HepG2 (cell line): ENCODE measurements at regions not wholly inside any gene's neighbourhood (a gene's known extent, or its start where the extent isn't known, plus 50 kb on each side); places are given as distances from the start of the nearest gene placed in this dataset.

Experiments used
- ATAC-seq: fragments of 200-7000 bp; cut with Tn5 transposase; 3 replicates; pipeline ENCODE4 v1.9.1; 2020; ENCODE audit warnings: mild to moderate bottlenecking, moderate library complexity
- BruUV-seq: library from RNA; stranded (reverse); fragments of 400-500 nt; replicated peaks from 2 replicates; lab custom pipeline; 2021; lab: Mats Ljungman, UMichigan
- CTCF ChIA-PET: fragments of 300-600 bp; formaldehyde crosslinking; extraction: SDS; loops from one replicate; lab custom pipeline; 2021; ENCODE audit warnings: low total read pairs, inconsistent platforms, low intra/inter-chr PET ratio; lab: Yijun Ruan, JAX
- POLR2A ChIA-PET: fragments of 350-600 bp; sonication (Branson Sonifier 250); formaldehyde crosslinking; loops from one replicate; lab custom pipeline; 2020; ENCODE audit warnings: antibody characterized with exemption, inconsistent platforms; lab: Yijun Ruan, JAX
- DNase-seq: peaks from one replicate; pipeline ENCODE4 v3.0.0-alpha.2; 2015; ENCODE audit warnings: low spot score
- FAIRE-seq: peaks from 3 replicates; lab custom pipeline; 2011; peaks lifted over from hg19 to GRCh38; lab: Jason Lieb, UNC
- H2AFZ ChIP-seq: one replicate; pipeline ENCODE4 v1.6.1; 2011; ENCODE audit warnings: low read length, inconsistent platforms
- H3K27ac ChIP-seq: fragments of 300-600 bp; 3 replicates; pipeline ENCODE4 v1.8.0; 2011; ENCODE audit warnings: mixed run types, mild to moderate bottlenecking, mixed read lengths, low read length, inconsistent platforms; ENCODE audit not compliant: insufficient read depth; ENCODE audit errors: extremely low read length
- H3K27me3 ChIP-seq, 2 experiments: fragments of 200-600 bp in 1 of 2; 2 replicates in 1 of 2; 3 replicates in 1 of 2; pipeline versions ENCODE4 v1.6.0 to v1.8.0; 2011; ENCODE audit warnings: low read length in 2 of 2, mild to moderate bottlenecking in 2 of 2, moderate library complexity in 2 of 2, inconsistent platforms in 1 of 2; ENCODE audit not compliant: insufficient read depth in 2 of 2, control insufficient read depth in 1 of 2
- H3K36me3 ChIP-seq, 2 experiments: fragments of 200-600 bp in 1 of 2; replicated peaks in 1 of 2; 2 replicates in 1 of 2; 3 replicates in 1 of 2; pipeline versions ENCODE4 v1.5.1 to v1.8.0; 2011; ENCODE audit warnings: low read length in 2 of 2, inconsistent platforms in 1 of 2; ENCODE audit not compliant: insufficient read depth in 2 of 2, control insufficient read depth in 1 of 2
- H3K4me1 ChIP-seq: 2 replicates; pipeline ENCODE4 v1.5.1; 2012; ENCODE audit warnings: low read length, inconsistent platforms; ENCODE audit not compliant: insufficient read depth
- H3K4me2 ChIP-seq: 2 replicates; pipeline ENCODE4 v1.6.0; 2011; ENCODE audit warnings: low read depth, low read length, inconsistent platforms
- H3K4me3 ChIP-seq, 3 experiments: fragments of 200-600 bp in 1 of 3; sonication (generic), shearing (Covaris generic) in 1 of 3; replicated peaks in 1 of 3; 2 replicates each; pipeline ENCODE4 v1.5.1; 2011 to 2016; ENCODE audit warnings: low read length in 3 of 3, inconsistent platforms in 2 of 3, low read depth in 2 of 3, mild to moderate bottlenecking in 2 of 3, control low read depth in 1 of 3, mixed read lengths in 1 of 3; ENCODE audit not compliant: insufficient read depth in 1 of 3
- H3K79me2 ChIP-seq: one replicate; pipeline ENCODE4 v1.6.1; 2011; ENCODE audit warnings: low read length, inconsistent platforms; ENCODE audit not compliant: insufficient read depth
- H3K9ac ChIP-seq: 2 replicates; pipeline ENCODE4 v1.6.0; 2011; ENCODE audit warnings: mild to moderate bottlenecking, low read depth, low read length, inconsistent platforms; ENCODE audit not compliant: insufficient read depth
- H3K9me3 ChIP-seq: 2 replicates; pipeline ENCODE4 v1.5.1; 2012; ENCODE audit warnings: mild to moderate bottlenecking, low read length
- H4K20me1 ChIP-seq: 2 replicates; pipeline ENCODE4 v1.6.0; 2011; ENCODE audit warnings: inconsistent platforms, mild to moderate bottlenecking, low read length, moderate library complexity; ENCODE audit not compliant: insufficient read depth
- MEIS2 ChIP-seq: sonication (generic); formaldehyde crosslinking; IDR thresholded peaks from 2 replicates; pipeline ENCODE4 v1.9.0; 2021; ENCODE audit warnings: mild to moderate bottlenecking, missing genetic modification reagents
- PRDM10 ChIP-seq: sonication (generic); formaldehyde crosslinking; IDR thresholded peaks from 2 replicates; pipeline ENCODE4 v1.4.0; 2020; ENCODE audit warnings: low read depth, missing genetic modification reagents
- ZNF180 ChIP-seq: sonication (generic); formaldehyde crosslinking; IDR thresholded peaks from 2 replicates; pipeline ENCODE4 v1.4.0; 2020; ENCODE audit warnings: low read depth, missing genetic modification reagents, borderline replicate concordance
- ZNF282 ChIP-seq: fragments of 450-650 bp; IDR thresholded peaks from 2 replicates; pipeline ENCODE4 v1.6.1; 2018; ENCODE audit not compliant: partially characterized antibody
- ZNF350 ChIP-seq: sonication (generic); formaldehyde crosslinking; IDR thresholded peaks from 2 replicates; pipeline ENCODE4 v1.4.0; 2020; ENCODE audit warnings: mild to moderate bottlenecking, low read depth, missing genetic modification reagents, borderline replicate concordance
- WGBS: methylation state at CpG from one replicate; pipeline ENCODE4 v1.1.6; 2017; ENCODE audit warnings: low lambda C conversion rate; 5-methylcytosine and 5-hydroxymethylcytosine counted together
- in situ Hi-C: cut with HindIII; loops from 2 replicates; pipeline ENCODE4 v1.10.0; 2017; ENCODE audit warnings: low pct_unique_long_range_greater_than_20kb; ENCODE audit not compliant: extremely low pct_ligation_motif_present
- intact Hi-C: fragments of 100-400 bp; cut with micrococcal nuclease; formaldehyde crosslinking; loops from one replicate; pipeline ENCODE4 v1.10.0; 2022; ENCODE audit not compliant: unreplicated experiment

GRCh38 chr3:13160619-13161018 is 87.4 kb upstream of the IQSEC1 start:
- H2AFZ ChIP-seq, result no peak overlapping the region
- H3K36me3 ChIP-seq, result peaks cover 7 to 30% of the 10 kb centered on the region in 2 experiments; a peak in 2 of 5 replicates
- FAIRE-seq, result no peak
- peaks cover 20% of the 10 kb centered on the region for H3K4me1 ChIP-seq
- 100% methylated on average over 1 of the region's 1 CpG for WGBS
- POLR2A ChIA-PET, result no interaction called here
- H3K4me2 ChIP-seq, result no peak overlapping the region
- no peak for ATAC-seq
- H3K79me2 ChIP-seq, result no peaks in the 10 kb centered on the region
- H3K9me3 ChIP-seq, result peaks cover 3% of the 10 kb centered on the region; the same call in 1 of the 2 replicates
- H4K20me1 ChIP-seq, result 0 out of 2 replicates have a peak, but pooled peaks cover under 1% of the 10 kb centered on the region
- no TSS peak for BruUV-seq
- intact Hi-C loops (no loop called here), in situ Hi-C loops (no loop called here)
- no peak overlapping the region for H3K4me3 ChIP-seq
- CTCF ChIA-PET, result no interaction called here
- no peak for DNase-seq
- H3K9ac ChIP-seq, result no peak overlapping the region
- TF ChIP-seq MEIS2 (CRISPR knock-in tag) (no peak), ZNF180 (CRISPR knock-in tag) (no peak), PRDM10 (CRISPR knock-in tag) (no peak), ZNF350 (no peak), ZNF282 (no peak)
- TF ChIP-seq, all 625 proteins: peak for 0
- no peaks in the 10 kb centered on the region for H3K27me3 ChIP-seq
- no peak overlapping the region for H3K27ac ChIP-seq
